ENCODE measurements at regions not wholly inside any gene's neighbourhood (a gene's known extent, or its start where the extent isn't known, plus 50 kb on each side); places are given as distances from the start of the nearest gene placed in this dataset.
"Not testable (repeated sequence)": the region's sequence is repeated elsewhere in the genome, so short reads cannot be mapped to it uniquely, and the experiment has no call there.

DNA sequence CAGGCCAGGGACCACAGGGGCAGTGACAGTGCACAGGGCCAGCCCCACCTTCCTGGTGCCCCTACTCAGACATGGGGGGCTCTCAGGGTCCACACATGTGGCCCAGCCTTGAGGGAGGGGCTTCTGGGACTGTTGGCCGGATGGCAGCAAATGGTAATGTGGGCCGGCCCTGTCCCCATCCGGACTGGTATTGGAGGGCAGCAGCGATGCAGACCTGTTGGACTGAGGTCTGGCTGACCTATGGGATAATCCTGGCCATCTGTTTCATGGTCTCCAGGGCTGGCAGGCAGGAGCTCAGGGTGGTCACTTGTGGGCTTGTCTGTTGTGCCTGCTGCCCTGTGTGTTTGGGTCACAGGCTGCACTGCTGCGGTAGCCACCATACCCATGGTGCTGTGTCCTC, 387.5 kb downstream of the TMEM121 start (continued):
- TF ChIP-seq ZNF462 (CRISPR knock-in tag; IDR thresholded peaks at IDR 0.05) (no peak), EZH2phosphoT487 (IDR thresholded peaks at IDR 0.05; ENCODE audit: unreplicated experiment) (no peak), NANOG (IDR thresholded peaks at IDR 0.05; ENCODE audit: borderline replicate concordance) (no peak), JUNB (IDR thresholded peaks at IDR 0.05; ENCODE audit: unreplicated experiment) (no peak), CTCF (conservative IDR thresholded peaks at IDR 0.05; ENCODE audit: low read depth in 2 of 2) (no peak), POLR2AphosphoS5 (IDR thresholded peaks at IDR 0.05; ENCODE audit: low read depth) (no peak), STAT1 (IDR thresholded peaks at IDR 0.05; ENCODE audit: unreplicated experiment) (no peak), ZNF331 (CRISPR knock-in tag; IDR thresholded peaks at IDR 0.05; ENCODE audit: low read depth) (no peak)
- TF ChIP-seq, protein P1, sequence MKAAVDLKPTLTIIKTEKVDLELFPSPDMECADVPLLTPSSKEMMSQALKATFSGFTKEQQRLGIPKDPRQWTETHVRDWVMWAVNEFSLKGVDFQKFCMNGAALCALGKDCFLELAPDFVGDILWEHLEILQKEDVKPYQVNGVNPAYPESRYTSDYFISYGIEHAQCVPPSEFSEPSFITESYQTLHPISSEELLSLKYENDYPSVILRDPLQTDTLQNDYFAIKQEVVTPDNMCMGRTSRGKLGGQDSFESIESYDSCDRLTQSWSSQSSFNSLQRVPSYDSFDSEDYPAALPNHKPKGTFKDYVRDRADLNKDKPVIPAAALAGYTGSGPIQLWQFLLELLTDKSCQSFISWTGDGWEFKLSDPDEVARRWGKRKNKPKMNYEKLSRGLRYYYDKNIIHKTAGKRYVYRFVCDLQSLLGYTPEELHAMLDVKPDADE (IDR thresholded peaks at IDR 0.05), result no peak

DNA sequence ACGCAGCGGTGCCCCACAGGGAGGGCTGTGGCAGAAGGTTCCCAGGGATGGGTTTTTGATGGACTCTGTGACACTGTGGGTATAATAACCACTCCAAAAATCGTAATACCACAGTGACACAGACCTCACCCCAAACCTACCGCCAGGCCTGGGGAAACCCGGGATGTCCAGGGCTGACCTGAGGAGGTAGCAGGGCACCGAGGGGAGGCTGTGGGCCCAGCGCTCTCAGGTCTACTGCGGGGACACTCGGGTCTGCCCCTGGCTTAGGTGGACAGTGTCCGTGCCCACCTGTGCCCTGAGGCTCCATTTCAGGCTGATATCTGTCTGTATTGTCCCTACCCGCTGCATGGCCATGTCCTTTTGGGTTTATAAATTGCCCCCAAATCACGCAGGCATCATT, 387.9 kb downstream of the TMEM121 start:
- H3K4me1 Mint-ChIP-seq; H3K4me1 ChIP-seq (ENCODE audit: insufficient read depth); H3K79me2 ChIP-seq (replicated peaks; ENCODE audit: insufficient read depth); H3K27me3 Mint-ChIP-seq (ENCODE audit: insufficient read depth, low read depth, poor library complexity); ATAC-seq; H3K27ac Mint-ChIP-seq; H3K4me2 ChIP-seq; H3K27ac ChIP-seq (ENCODE audit: low read depth); H3K9me2 ChIP-seq (ENCODE audit: insufficient read depth); H3K4me3 ChIP-seq; DNase-seq (ENCODE audit: low spot score); H3K36me3 ChIP-seq (ENCODE audit: insufficient read depth); H3K27me3 ChIP-seq (ENCODE audit: insufficient read depth); H3F3A ChIP-seq (replicated peaks; ENCODE audit: low read depth); H4K20me1 ChIP-seq (replicated peaks; ENCODE audit: insufficient read depth); H2AFZ ChIP-seq; H3K4me3 Mint-ChIP-seq: not testable (repeated sequence)
- Mint-ChIP-seq H3K9me3 (peaks cover 91% of the 10 kb centered on the region), H3K36me3 (ENCODE audit: low read depth) (peaks cover 18% of the 10 kb centered on the region)
